Erythroblast (primary cell): ENCODE measurements at regions not wholly inside any gene's neighbourhood (a gene's known extent, or its start where the extent isn't known, plus 50 kb on each side); places are given as distances from the start of the nearest gene placed in this dataset.

ENCODE experiments used
- DNase-seq, 2 experiments: peaks; one replicate each; lab custom pipeline; 2025; lab: John Stamatoyannopoulos, UW
- GATA1 ChIP-seq: IDR thresholded peaks from 2 replicates; pipeline ENCODE4 v1.6.1; 2011; ENCODE audit warnings: low read depth, mild to moderate bottlenecking, control low read depth, low read length, moderate library complexity
- POLR2A ChIP-seq: IDR thresholded peaks from 2 replicates; pipeline ENCODE4 v1.6.1; 2011; ENCODE audit warnings: mild to moderate bottlenecking, low read length

DNA sequence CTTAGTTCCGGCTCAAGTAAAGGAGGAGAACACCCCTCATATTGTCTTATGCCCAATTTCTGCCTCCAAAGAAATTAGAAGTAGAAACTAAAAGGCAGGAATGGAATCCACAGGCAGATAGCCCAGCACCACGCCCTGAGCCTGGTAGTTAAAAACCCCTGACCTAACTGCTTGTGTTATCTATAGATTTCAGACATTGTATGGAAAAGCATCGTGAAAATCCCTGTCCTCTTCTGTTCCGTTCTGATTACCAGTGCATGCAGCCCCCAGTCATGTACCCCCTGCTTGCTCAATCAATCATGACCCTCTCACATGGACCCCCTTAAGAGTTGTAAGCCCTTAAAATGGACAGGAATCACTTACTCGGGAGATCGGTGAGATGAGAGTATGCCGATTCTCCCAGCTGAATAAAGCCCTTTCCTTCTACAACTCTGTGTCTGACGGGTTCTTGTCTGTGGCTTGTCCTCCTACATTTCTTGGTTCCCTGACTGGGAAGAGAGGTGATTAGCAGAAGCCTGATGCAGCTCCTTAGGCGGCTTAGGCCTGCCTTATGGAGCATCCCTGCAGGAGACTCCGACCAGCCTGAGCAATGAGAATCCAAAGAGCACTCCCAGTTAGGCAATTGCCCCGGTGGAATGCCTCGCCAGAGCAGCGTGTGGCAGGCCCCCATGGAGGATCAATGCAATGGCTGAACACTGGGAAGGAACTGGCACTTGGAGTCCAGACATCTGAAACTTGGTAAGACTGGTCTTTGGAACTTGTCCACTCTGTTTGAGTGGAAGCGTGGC lies 362.6 kb upstream of the TCF4 start:
- DNase-seq, result no peak
- TF ChIP-seq GATA1 (no peak), POLR2A (no peak)

DNA sequence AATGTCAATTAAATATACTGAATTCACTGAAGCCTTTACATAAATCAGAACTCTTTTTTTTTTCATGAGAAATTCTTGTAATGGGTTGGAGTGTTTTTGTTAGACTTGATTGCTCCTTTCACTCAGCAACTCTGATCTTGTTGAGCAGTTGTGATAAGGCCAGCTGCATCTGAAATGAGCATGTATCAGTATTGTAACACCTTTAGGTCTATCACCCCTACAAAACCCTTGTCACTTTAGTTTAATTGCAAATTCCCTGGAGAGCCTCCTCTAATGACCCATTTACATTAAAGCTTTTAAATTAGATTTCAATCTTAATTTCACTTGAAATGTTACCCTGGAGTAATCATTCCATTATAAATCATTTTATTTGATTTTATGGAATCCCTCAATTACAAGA lies 346.8 kb upstream of the TCF4 start:
- DNase-seq, result peak in 1 of 2 experiments; percentile 36
- no peak for TF ChIP-seq GATA1
- TF ChIP-seq POLR2A, result no peak

DNA sequence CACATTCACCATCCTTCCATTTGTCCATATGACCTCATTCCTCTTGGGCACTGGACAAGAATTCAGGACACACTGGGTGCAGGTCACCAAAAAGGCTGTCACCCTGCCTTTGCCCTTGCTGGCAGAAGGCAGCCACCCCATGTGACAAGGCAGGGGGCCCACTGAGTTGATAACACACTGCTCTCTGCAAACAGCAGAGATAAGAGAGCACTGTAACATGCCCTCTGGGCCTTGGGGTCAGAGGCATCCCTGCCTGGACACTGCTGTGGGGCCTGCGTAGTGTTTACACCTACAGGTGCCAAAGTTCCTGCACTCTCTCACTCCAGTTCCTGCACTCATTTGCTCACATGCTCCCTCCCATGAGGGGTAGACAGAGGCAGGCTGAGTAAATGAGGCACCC lies 344.7 kb upstream of the TCF4 start:
- TF ChIP-seq POLR2A (no peak), GATA1 (no peak)
- DNase-seq, result peak; percentile 28 to 72

DNA sequence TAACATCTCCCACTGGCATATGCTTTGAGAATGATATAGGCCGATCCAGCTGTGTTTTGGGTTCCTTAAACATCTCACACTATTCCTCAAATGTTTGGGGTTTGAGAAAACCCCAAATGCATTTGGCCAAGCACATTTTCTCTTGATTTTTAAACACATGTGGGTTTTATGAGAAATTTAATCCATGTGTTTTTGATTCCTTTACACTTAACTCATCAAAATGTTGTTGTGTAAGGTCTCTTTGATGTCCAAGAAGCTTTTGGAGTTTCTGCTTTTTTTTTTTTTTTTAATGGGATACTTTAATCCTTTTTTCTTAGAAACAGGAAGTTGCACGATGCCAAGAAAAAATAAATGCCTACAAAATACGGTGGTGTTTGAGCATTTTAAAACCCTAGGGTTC lies 339.8 kb upstream of the TCF4 start:
- DNase-seq, result no peak
- TF ChIP-seq GATA1 (no peak), POLR2A (no peak)

DNA sequence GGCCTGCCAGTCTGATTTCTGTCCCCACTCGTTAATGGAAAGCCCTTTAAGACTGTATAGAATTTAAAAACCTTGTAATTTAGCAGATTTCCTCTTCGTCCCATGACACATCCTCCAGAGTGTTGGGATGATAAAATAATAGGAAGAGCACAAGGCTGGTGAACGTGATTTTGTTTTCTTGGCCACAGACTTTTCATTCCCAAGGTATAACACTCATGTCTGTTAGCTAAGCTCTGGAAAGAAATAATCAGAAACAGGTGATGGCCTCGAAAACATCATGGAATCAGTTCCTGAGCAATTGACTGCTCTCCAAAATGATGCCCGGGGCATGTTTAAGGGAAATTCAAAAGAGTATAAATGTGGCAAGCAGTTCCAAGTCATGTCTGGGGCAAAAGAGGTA lies 337.8 kb upstream of the TCF4 start:
- DNase-seq, result no peak
- TF ChIP-seq POLR2A (no peak), GATA1 (no peak)

DNA sequence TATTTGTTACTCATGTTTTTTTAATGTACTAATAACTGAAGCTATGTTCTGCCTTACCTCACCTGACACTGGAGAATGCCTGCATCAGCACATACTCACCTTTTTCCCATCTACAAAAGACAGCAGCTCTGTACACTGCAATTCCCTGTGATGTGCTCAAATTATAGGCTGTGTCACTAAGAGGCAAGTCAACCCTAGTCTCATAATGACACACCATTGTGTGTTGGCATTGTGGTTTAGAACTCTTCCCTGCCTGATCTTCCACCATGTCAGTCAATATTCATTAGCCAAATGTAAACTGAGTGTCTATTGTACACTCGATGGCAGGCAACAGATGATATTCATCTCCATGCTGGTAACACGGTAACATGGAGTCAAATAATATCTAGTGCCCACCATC lies 332.1 kb upstream of the TCF4 start:
- no peak for DNase-seq
- TF ChIP-seq GATA1 (no peak), POLR2A (no peak)

DNA sequence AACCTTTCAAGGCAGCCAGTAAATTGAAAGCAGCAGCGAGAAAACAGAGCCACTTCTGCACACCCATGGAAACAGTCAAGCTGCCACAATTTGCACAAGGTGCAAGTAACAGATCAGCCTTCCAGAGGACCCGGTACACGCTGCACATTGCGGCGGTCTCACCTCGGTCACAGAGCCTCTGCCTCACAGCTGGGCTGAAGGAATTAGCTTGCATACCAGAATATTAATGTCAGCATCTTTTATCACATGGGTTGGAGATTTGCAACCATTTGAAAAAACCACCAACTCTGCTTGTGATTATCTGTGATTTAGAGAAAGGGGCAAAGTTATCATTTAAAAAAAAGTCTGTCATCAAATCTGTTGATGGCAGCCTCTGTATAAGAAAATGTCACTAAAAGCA lies 330.5 kb upstream of the TCF4 start:
- TF ChIP-seq POLR2A (no peak), GATA1 (no peak)
- DNase-seq, result no peak

DNA sequence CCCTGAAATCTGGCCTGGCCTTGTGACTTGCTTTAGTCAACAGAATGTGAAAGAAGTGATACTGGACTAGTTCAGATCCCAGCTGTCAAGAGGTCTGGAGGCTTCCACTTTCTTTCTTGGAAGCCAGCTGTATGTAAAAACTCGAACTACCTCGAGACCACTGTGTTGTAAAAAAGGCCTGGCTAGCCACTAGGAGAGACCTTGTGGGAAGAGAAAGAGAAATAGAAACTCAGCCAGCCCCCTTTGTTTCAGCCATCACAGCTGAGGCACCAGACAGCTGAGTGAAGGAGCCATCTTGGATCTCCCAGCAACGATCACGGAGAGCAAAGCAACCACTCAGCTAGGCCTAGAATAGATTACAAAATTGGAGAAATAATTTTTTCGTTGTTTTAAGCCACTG lies 324.9 kb upstream of the TCF4 start:
- no peak for DNase-seq
- TF ChIP-seq POLR2A (no peak), GATA1 (no peak)

DNA sequence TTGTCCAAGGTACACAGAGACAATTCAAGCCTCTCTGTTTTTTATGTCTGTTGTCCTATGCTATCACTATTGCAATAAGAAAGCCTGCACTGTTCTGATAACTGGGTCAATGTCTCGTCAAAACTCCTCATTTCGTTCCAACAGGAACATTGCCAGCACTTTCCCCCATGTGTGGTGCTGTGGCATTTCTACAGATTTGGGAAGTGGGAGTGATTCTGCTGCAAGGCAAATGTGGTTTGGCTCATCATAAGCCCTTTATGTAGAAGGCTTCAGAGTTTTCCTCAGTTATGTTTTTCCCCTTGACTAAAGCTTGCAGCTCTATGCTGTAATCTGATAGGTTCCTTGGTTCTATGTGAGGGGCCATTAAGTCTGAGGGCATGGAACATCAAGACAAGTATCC lies 324.1 kb upstream of the TCF4 start:
- no peak for DNase-seq
- TF ChIP-seq GATA1 (no peak), POLR2A (no peak)

DNA sequence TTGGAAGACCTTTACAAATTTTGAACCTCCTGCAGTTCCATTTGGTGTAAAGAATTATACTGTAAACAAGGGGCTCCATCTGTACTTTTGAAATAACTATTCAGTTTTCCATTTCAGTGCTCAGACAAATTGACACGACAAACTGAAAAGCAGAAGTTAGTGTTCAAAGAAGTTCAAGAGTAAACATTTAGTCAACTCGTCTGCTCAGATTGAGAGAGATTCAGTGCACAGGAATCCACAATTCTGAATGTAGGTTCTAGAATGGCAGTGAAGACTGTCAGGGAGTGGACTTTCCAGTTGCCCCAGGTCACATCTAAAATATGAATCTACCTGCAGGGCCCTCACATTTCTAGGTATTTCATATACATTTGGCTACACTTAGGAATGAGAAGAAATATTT lies 322.3 kb upstream of the TCF4 start:
- TF ChIP-seq POLR2A (no peak), GATA1 (no peak)
- no peak for DNase-seq

DNA sequence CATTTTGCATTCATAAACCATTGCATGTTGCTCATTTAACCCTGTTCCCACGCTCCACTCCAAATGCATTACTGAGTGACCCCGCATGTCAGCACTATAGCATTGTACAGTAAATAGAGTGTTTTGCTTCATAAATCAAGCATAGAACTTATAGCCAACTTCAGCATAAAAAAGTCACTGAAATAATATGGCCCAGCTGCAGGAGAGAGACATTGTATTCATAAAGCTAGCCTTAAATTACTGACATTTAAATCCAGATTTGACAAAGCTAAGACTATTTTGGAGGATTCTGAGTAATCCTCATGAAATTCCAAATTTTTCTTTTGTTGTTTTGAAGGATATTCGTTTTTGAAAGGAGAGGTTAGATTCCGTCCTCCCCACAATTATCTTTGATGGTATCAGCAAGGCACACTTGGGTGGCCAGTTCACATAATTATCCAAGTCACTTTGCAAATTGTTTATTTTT lies 320.9 kb upstream of the TCF4 start:
- TF ChIP-seq GATA1, result no peak
- TF ChIP-seq POLR2A, result no peak
- DNase-seq, result no peak

DNA sequence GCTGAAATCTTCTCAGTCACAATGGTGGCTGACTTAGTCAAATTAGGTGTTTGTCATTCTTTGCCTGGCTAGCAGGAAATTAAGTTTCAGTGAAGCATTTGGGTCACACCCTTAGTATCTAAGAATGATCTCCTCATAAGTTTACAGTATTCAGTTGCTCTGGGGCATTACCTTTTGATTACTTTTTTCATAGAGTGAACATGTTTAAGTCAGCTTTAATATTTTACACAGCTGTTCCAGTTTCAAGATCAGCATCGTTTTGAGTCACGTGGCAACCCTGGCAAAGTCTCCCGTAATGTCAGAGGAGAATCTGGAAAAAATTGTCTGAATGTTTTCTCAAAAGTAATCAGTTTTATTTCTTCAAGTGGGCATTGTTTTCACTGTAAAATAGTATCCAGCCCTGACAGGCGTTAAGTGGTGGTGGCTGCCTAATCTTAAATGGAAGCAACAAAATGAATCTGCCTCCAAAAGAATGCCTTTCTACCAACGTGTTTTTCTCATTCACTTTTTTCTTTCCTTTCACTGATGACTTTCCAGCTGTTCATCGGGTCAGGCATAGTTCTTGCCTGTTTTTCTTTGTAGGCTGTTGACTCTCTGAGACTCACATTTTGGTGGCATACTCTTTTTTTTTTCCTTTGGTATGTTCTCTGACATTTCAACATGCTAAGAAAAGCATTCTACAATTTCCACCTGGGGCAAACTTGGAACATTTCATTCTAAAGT lies 319.6 kb upstream of the TCF4 start:
- no peak for TF ChIP-seq GATA1
- no peak for TF ChIP-seq POLR2A

DNA sequence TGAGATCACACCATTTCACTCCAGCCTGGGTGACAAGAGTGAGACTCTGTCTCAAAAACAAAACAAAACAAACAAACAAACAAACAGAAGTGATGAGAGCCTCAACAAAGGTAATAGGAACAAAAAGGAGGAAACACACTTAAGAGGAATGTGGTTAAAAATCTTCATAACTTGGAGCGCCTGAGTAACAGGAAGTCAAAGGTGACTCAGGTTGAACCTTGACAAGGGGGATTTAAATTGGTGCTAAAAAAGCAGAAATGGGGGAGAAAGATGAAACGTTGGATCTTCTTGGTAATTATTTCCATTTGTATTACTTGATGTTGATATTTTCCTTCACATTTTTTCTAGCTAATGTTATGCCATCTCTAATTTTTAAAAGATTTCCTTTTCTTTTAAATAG lies 318.5 kb upstream of the TCF4 start:
- TF ChIP-seq GATA1, result no peak
- TF ChIP-seq POLR2A, result no peak
- no peak for DNase-seq

More for the DNA sequence above, 319.6 kb upstream of the TCF4 start:
- DNase-seq, result no peak

DNA sequence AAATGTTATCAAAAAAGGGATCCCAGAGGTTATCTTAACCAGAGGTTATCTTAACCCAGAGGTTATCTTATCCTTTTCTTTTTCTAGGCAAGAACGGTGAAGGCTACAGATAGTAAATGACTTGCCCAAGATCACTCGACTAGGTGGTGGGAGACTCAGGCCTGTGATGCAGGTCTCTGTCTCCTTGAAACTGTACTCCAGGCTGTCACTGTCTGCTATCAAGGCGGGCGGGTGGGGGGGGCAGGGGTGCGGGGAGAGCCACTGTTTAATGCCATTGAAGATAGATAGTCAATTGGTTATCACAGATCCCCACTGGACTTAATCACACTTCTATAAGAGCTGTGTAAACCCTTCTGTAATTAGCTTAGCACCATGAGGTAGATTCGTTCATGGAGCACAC lies 315.9 kb upstream of the TCF4 start:
- TF ChIP-seq GATA1, result no peak
- TF ChIP-seq POLR2A, result no peak
- DNase-seq, result no peak

DNA sequence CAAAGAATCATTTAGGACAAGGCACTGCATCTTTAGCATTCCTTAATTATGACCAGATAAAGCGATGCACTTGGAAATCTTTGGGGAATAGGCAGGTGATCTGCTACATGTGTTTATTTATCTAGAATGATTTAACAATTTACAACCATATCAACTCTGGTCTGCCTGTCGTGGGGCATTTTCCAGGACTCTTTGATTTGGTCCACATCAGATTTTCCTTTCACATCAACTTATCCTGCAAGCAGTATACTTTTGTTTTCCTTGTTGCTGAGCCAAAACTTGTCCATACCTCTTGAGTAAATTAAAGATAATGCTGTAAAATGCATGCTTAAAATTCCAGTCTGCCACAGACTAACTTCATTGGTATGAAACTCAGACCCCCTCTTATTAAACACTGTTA lies 312.4 kb upstream of the TCF4 start:
- no peak for DNase-seq

DNA sequence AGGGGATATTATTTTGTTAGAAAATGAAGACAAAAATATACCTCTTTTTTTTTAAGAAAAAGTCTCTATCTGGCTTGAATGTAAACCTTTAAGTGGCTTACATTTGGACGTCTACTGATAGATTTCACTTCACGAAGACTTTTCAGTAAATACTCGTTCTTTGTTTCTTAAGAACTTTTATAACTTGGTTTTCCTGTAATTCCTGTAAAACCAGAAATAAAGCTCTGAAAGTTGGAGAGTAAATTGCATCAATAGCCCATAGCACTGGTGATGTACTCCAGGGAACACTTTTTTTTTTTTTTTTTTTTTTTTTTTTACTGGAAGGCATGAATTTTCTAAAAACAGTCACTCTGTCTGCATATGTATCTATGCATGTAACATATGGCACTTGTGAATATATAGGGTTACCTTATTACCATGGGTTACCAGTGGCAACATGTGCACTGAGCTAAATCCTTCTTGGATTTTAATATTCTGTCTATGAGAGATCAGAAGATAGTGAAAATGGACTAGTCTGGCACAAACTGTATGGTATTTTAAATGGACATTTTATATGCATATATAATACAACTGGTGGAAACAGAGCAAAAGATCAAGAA lies 309.2 kb upstream of the TCF4 start:
- TF ChIP-seq GATA1 (no peak), POLR2A (no peak)
- DNase-seq, result no peak

More for the DNA sequence above, 312.4 kb upstream of the TCF4 start:
- TF ChIP-seq POLR2A, result no peak
- no peak for TF ChIP-seq GATA1
